GM18858 (cell line): ENCODE measurements at regions not wholly inside any gene's neighbourhood (a gene's known extent, or its start where the extent isn't known, plus 50 kb on each side); places are given as distances from the start of the nearest gene placed in this dataset.

Experiments
- ATAC-seq: cut with Tn5 transposase; IDR thresholded peaks from one replicate; pipeline ENCODE4 v1.9.1; 2021; ENCODE audit not compliant: unreplicated experiment

- ATAC-seq = no peak
Measured at GRCh38 chr5:169356811-169357210, 55.9 kb upstream of the SLIT3 start.

GRCh38 chr5:169356181-169356580 lies 55.2 kb upstream of the SLIT3 start:
- no peak for ATAC-seq

DNA sequence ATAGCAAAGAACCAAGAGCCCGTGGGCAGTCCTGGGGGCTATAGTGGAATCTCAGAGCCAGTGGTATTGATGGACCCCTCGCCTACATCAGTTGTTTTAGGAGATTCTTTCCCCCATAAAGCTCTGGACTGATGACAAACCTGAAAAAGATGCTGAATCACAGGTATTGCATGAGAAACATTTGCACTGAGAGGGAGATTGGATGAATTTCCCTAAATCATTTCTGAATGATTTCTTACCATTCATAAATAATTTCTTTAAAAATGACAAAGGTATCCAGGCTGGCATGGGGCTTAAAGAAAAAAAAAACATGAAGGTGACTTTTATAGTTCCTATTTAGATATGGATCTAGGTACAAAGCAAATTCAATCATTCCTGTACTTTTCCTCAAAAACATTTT lies 54.0 kb upstream of the SLIT3 start:
- ATAC-seq = no peak

- no peak for ATAC-seq
Measured at GRCh38 chr5:169354263-169354662, 53.3 kb upstream of the SLIT3 start.

GRCh38 chr5:169352901-169353300 lies 52.0 kb upstream of the SLIT3 start:
- ATAC-seq = no peak

- ATAC-seq = no peak
Measured at GRCh38 chr5:169351721-169352120, 50.8 kb upstream of the SLIT3 start.

- ATAC-seq = no peak
Measured at GRCh38 chr5:169350759-169351240, 49.9 kb upstream of the SLIT3 start.
